DND-41 (cell line): ENCODE measurements at regions not wholly inside any gene's neighbourhood (a gene's known extent, or its start where the extent isn't known, plus 50 kb on each side); places are given as distances from the start of the nearest gene placed in this dataset.

ENCODE experiments used
- EZH2 ChIP-seq: IDR thresholded peaks from 3 replicates; pipeline ENCODE4 v1.6.1; 2012; ENCODE audit warnings: borderline replicate concordance, low read depth, mild to moderate bottlenecking, moderate library complexity, low read length, inconsistent platforms; ENCODE audit not compliant: severe bottlenecking
- TF ChIP-seq, protein P1 (sequence below): IDR thresholded peaks from 2 replicates; pipeline ENCODE4 v1.5.1; 2012; ENCODE audit warnings: borderline replicate concordance, low read length, moderate library complexity, mild to moderate bottlenecking; ENCODE audit not compliant: poor library complexity, severe bottlenecking; ENCODE audit errors: extremely low read depth

DNA sequence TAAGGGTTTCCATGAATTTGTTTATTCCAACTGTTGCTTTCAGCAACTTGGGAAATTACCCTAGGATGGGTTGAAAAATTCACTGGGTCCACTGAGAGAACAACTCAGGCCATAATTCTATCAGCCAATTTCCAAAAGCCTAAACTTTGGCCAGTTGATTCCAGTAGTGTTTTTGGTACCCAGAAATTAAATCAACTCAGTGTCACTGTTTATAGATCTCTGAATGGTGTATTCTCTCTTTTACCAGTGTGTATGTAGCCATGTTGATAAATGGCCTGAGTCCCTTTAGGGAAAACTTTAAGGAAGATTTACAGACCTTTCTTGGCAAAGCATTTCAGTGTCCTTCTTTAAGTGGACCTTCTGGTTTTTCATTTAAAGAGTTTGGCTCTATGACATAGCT lies 636.4 kb downstream of the OTOL1 start:
- TF ChIP-seq, protein P1, sequence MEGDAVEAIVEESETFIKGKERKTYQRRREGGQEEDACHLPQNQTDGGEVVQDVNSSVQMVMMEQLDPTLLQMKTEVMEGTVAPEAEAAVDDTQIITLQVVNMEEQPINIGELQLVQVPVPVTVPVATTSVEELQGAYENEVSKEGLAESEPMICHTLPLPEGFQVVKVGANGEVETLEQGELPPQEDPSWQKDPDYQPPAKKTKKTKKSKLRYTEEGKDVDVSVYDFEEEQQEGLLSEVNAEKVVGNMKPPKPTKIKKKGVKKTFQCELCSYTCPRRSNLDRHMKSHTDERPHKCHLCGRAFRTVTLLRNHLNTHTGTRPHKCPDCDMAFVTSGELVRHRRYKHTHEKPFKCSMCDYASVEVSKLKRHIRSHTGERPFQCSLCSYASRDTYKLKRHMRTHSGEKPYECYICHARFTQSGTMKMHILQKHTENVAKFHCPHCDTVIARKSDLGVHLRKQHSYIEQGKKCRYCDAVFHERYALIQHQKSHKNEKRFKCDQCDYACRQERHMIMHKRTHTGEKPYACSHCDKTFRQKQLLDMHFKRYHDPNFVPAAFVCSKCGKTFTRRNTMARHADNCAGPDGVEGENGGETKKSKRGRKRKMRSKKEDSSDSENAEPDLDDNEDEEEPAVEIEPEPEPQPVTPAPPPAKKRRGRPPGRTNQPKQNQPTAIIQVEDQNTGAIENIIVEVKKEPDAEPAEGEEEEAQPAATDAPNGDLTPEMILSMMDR: no peak
- TF ChIP-seq EZH2: no peak
